Glutamatergic neuron (in vitro differentiated cells): ENCODE measurements at regions not wholly inside any gene's neighbourhood (a gene's known extent, or its start where the extent isn't known, plus 50 kb on each side); places are given as distances from the start of the nearest gene placed in this dataset.

Experiments
- DNase-seq: peaks from one replicate; pipeline ENCODE4 v3.0.0; 2022
- H3K27ac Mint-ChIP-seq: one replicate; pipeline ENCODE4 v1.8.0; 2020; ENCODE audit warnings: mild to moderate bottlenecking, mixed read lengths, inconsistent platforms; ENCODE audit not compliant: unreplicated experiment
- H3K27me3 Mint-ChIP-seq: one replicate; pipeline ENCODE4 v1.8.0; 2020; ENCODE audit warnings: mild to moderate bottlenecking, moderate library complexity, mixed read lengths, inconsistent platforms; ENCODE audit not compliant: unreplicated experiment
- H3K36me3 Mint-ChIP-seq: one replicate; pipeline ENCODE4 v1.8.0; 2020; ENCODE audit warnings: mild to moderate bottlenecking, mixed read lengths, inconsistent platforms; ENCODE audit not compliant: unreplicated experiment
- H3K4me1 Mint-ChIP-seq: one replicate; pipeline ENCODE4 v1.8.0; 2020; ENCODE audit warnings: mild to moderate bottlenecking, low read depth, mixed read lengths, inconsistent platforms; ENCODE audit not compliant: unreplicated experiment
- H3K4me3 Mint-ChIP-seq: one replicate; pipeline ENCODE4 v1.8.0; 2020; ENCODE audit warnings: mild to moderate bottlenecking, mixed read lengths, inconsistent platforms; ENCODE audit not compliant: unreplicated experiment
- H3K9me3 Mint-ChIP-seq: one replicate; pipeline ENCODE4 v1.8.0; 2020; ENCODE audit warnings: mild to moderate bottlenecking, moderate library complexity, mixed read lengths, inconsistent platforms; ENCODE audit not compliant: unreplicated experiment
- TF ChIP-seq, protein P1 (sequence below): fragments of 200-600 bp; sonication (generic); IDR thresholded peaks from one replicate; pipeline ENCODE4 v1.5.0; 2021; ENCODE audit not compliant: partially characterized antibody, unreplicated experiment

GRCh38 chr2:82650038-82650437 lies 1809.0 kb downstream of the SUCLG1 start:
- Mint-ChIP-seq H3K9me3 (peaks cover 1% of the 10 kb centered on the region), H3K27ac (no peak overlapping the region), H3K4me1 (peaks cover 3% of the 10 kb centered on the region), H3K27me3 (no peaks in the 10 kb centered on the region), H3K4me3 (no peak overlapping the region), H3K36me3 (peaks cover 5% of the 10 kb centered on the region)
- TF ChIP-seq, protein P1, sequence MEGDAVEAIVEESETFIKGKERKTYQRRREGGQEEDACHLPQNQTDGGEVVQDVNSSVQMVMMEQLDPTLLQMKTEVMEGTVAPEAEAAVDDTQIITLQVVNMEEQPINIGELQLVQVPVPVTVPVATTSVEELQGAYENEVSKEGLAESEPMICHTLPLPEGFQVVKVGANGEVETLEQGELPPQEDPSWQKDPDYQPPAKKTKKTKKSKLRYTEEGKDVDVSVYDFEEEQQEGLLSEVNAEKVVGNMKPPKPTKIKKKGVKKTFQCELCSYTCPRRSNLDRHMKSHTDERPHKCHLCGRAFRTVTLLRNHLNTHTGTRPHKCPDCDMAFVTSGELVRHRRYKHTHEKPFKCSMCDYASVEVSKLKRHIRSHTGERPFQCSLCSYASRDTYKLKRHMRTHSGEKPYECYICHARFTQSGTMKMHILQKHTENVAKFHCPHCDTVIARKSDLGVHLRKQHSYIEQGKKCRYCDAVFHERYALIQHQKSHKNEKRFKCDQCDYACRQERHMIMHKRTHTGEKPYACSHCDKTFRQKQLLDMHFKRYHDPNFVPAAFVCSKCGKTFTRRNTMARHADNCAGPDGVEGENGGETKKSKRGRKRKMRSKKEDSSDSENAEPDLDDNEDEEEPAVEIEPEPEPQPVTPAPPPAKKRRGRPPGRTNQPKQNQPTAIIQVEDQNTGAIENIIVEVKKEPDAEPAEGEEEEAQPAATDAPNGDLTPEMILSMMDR: no peak
- DNase-seq: no peak

- TF ChIP-seq, protein P1: no peak
- no peak overlapping the region for H3K4me3 Mint-ChIP-seq
- peaks cover 2% of the 10 kb centered on the region for H3K27me3 Mint-ChIP-seq
- H3K9me3 Mint-ChIP-seq: peaks cover 3% of the 10 kb centered on the region
- H3K27ac Mint-ChIP-seq: no peak overlapping the region
- H3K4me1 Mint-ChIP-seq: no peaks in the 10 kb centered on the region
- no peak for DNase-seq
- no peaks in the 10 kb centered on the region for H3K36me3 Mint-ChIP-seq
Measured at GRCh38 chr2:82641598-82642180, 1817.4 kb downstream of the SUCLG1 start.

GRCh38 chr2:82636402-82637020 lies 1822.6 kb downstream of the SUCLG1 start:
- H3K27ac Mint-ChIP-seq: no peak overlapping the region

DNA sequence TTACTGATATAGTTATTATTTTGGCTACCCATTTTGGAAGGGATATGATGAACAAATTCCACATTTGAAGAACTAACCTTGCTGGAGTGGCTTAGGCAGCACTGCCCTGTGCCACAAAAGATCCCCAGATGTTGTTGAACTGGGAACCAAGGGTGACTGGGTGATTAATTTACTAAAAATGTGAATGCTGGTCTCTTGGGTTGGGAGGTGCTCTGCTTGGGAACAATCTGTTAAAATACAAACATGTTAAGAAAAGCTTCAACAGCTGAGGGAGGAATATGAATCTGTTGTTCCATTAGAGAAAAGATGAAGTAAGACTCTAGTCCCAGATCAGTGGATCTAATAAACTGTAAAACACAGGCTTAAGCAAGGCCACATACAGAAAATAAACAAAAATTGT lies 1860.1 kb downstream of the SUCLG1 start:
- Mint-ChIP-seq H3K27ac (no peak overlapping the region), H3K27me3 (peaks cover 2% of the 10 kb centered on the region), H3K4me3 (no peak overlapping the region), H3K9me3 (no peaks in the 10 kb centered on the region), H3K4me1 (peaks cover 9% of the 10 kb centered on the region), H3K36me3 (no peaks in the 10 kb centered on the region)
- TF ChIP-seq, protein P1: no peak
- DNase-seq: no peak

More at GRCh38 chr2:82636402-82637020, 1822.6 kb downstream of the SUCLG1 start:
- no peaks in the 10 kb centered on the region for H3K27me3 Mint-ChIP-seq
- TF ChIP-seq, protein P1: no peak
- H3K4me1 Mint-ChIP-seq: no peaks in the 10 kb centered on the region
- peaks cover 2% of the 10 kb centered on the region for H3K9me3 Mint-ChIP-seq
- no peaks in the 10 kb centered on the region for H3K36me3 Mint-ChIP-seq
- no peak overlapping the region for H3K4me3 Mint-ChIP-seq
- no peak for DNase-seq

GRCh38 chr2:82596581-82596980 lies 1862.5 kb downstream of the SUCLG1 start:
- DNase-seq: no peak
- no peak overlapping the region for H3K4me3 Mint-ChIP-seq
- no peaks in the 10 kb centered on the region for H3K9me3 Mint-ChIP-seq
- TF ChIP-seq, protein P1: no peak
- H3K4me1 Mint-ChIP-seq: peaks cover 9% of the 10 kb centered on the region
- H3K36me3 Mint-ChIP-seq: no peaks in the 10 kb centered on the region
- H3K27me3 Mint-ChIP-seq: peaks cover 2% of the 10 kb centered on the region
- H3K27ac Mint-ChIP-seq: no peak overlapping the region
